K562 (cell line): ENCODE measurements at regions not wholly inside any gene's neighbourhood (a gene's known extent, or its start where the extent isn't known, plus 50 kb on each side); places are given as distances from the start of the nearest gene placed in this dataset.
A peak's percentile ranks its signal among the peaks of the same experiment; 100 is the strongest.

Experiments
- E2F4 ChIP-seq: sonication (generic); formaldehyde crosslinking; IDR thresholded peaks from 2 replicates; pipeline ENCODE4 v1.8.0; 2022; ENCODE audit warnings: mild to moderate bottlenecking, low read depth, missing genetic modification reagents
- FIP1L1 ChIP-seq: fragments of 200-400 bp; formaldehyde crosslinking; IDR thresholded peaks from 2 replicates; pipeline ENCODE4 v1.6.1; 2018; ENCODE audit warnings: mild to moderate bottlenecking, low read depth, low read length; ENCODE audit not compliant: poor library complexity, severe bottlenecking
- FOXJ3 ChIP-seq: sonication (generic); formaldehyde crosslinking; IDR thresholded peaks from 2 replicates; pipeline ENCODE4 v1.4.0; 2020; ENCODE audit warnings: mild to moderate bottlenecking, missing genetic modification reagents
- GABPA ChIP-seq: fragments of 200-800 bp; sonication (Bioruptor generic); conservative IDR thresholded peaks from 2 replicates; pipeline ENCODE4 v1.6.1; 2016; ENCODE audit warnings: low read depth, missing genetic modification characterization, missing compliant biosample characterization
- KLF13 ChIP-seq: fragments of 450-650 bp; IDR thresholded peaks from 2 replicates; pipeline ENCODE4 v1.6.1; 2016; ENCODE audit warnings: missing genetic modification characterization, low read depth, mild to moderate bottlenecking, missing compliant biosample characterization, moderate library complexity, borderline replicate concordance
- LEF1 ChIP-seq: fragments of 450-650 bp; IDR thresholded peaks from 2 replicates; pipeline ENCODE4 v1.6.1; 2016; ENCODE audit warnings: mild to moderate bottlenecking
- MCM5 ChIP-seq: fragments of 450-650 bp; IDR thresholded peaks from 2 replicates; pipeline ENCODE4 v1.6.1; 2016; ENCODE audit warnings: low read depth
- MLLT1 ChIP-seq, 2 experiments: fragments of 450-650 bp; IDR thresholded peaks; 2 replicates each; pipeline ENCODE4 v1.6.1; 2016
- NKRF ChIP-seq: fragments of 450-650 bp; IDR thresholded peaks from 2 replicates; pipeline ENCODE4 v1.6.1; 2016; ENCODE audit warnings: borderline replicate concordance
- PTBP1 ChIP-seq: fragments of 200-400 bp; formaldehyde crosslinking; IDR thresholded peaks from 2 replicates; pipeline ENCODE4 v1.6.1; 2017; ENCODE audit warnings: low read depth, low read length
- RCOR1 ChIP-seq, 2 experiments: IDR thresholded peaks; 2 replicates each; pipeline ENCODE4 v1.6.1; 2012; ENCODE audit warnings: low read depth in 2 of 2, low read length in 2 of 2, borderline replicate concordance in 1 of 2, improper control_type of control experiment in 1 of 2
- SLC30A9 ChIP-seq: fragments of 250-450 bp; sonication (Bioruptor Pico); IDR thresholded peaks from 2 replicates; pipeline ENCODE4 v1.8.0; 2022; ENCODE audit warnings: mild to moderate bottlenecking, moderate library complexity
- SRSF7 ChIP-seq: fragments of 200-400 bp; formaldehyde crosslinking; optimal IDR thresholded peaks from 2 replicates; pipeline ENCODE3; 2017; ENCODE audit warnings: mild to moderate bottlenecking, low read depth, low read length
- TAL1 ChIP-seq: fragments of 450-650 bp; IDR thresholded peaks from 2 replicates; pipeline ENCODE4 v1.6.1; 2016; ENCODE audit warnings: mild to moderate bottlenecking
- TGIF2 ChIP-seq: sonication (generic); formaldehyde crosslinking; IDR thresholded peaks from 2 replicates; pipeline ENCODE4 v1.8.1; 2022; ENCODE audit warnings: mild to moderate bottlenecking, missing genetic modification reagents, moderate library complexity
- THRA ChIP-seq: fragments of 450-650 bp; IDR thresholded peaks from 2 replicates; pipeline ENCODE4 v1.6.1; 2017; ENCODE audit warnings: mild to moderate bottlenecking, moderate library complexity
- ZNF12 ChIP-seq: sonication (generic); formaldehyde crosslinking; IDR thresholded peaks from 2 replicates; pipeline ENCODE4 v1.4.0; 2020; ENCODE audit warnings: mild to moderate bottlenecking, missing genetic modification reagents
- ZNF224 ChIP-seq: sonication (generic); formaldehyde crosslinking; IDR thresholded peaks from 2 replicates; pipeline ENCODE4 v1.8.0; 2022; ENCODE audit warnings: mild to moderate bottlenecking, missing genetic modification reagents
- ZNF583 ChIP-seq: fragments of 250-450 bp; sonication (Bioruptor Pico); IDR thresholded peaks from 2 replicates; pipeline ENCODE4 v1.4.0; 2020
- ZNF707 ChIP-seq: fragments of 250-450 bp; sonication (Bioruptor Pico); conservative IDR thresholded peaks from 2 replicates; pipeline ENCODE4 v1.8.0; 2022; ENCODE audit warnings: inconsistent platforms, mild to moderate bottlenecking, moderate library complexity
- ZNF740 ChIP-seq, 3 experiments: fragments of 200-800 bp in 1 of 3; sonication (Bioruptor generic) in 1 of 3; sonication (generic) in 1 of 3; formaldehyde crosslinking in 1 of 3; IDR thresholded peaks; 2 replicates each; pipeline versions ENCODE4 v1.6.1 to v1.8.0; 2016 to 2022; ENCODE audit warnings: mild to moderate bottlenecking in 2 of 3, missing compliant biosample characterization in 2 of 3, missing genetic modification characterization in 2 of 3, missing genetic modification reagents in 1 of 3
- ZNF79 ChIP-seq: fragments of 250-450 bp; sonication (Bioruptor Pico); IDR thresholded peaks from 2 replicates; pipeline ENCODE4 v1.4.0; 2020; ENCODE audit warnings: low read depth, mild to moderate bottlenecking, moderate library complexity

- TF ChIP-seq FIP1L1 (peak; percentile 44), ZNF707 (CRISPR knock-in tag) (no peak), TAL1 (peak; percentile 93), MLLT1 (IDR thresholded peaks at IDR 0.05) (peak; percentile 56 to 73), ZNF583 (CRISPR knock-in tag) (no peak), ZNF12 (CRISPR knock-in tag) (no peak), SLC30A9 (CRISPR knock-in tag) (no peak), MCM5 (no peak), ZNF224 (CRISPR knock-in tag) (no peak), ZNF740 (CRISPR knock-in tag; IDR thresholded peaks at IDR 0.05) (no peak), ZNF740 (tag; IDR thresholded peaks at IDR 0.05) (no peak), E2F4 (CRISPR knock-in tag) (no peak), GABPA (tag) (peak; percentile 55), SRSF7 (no peak), NKRF (no peak), TGIF2 (CRISPR knock-in tag) (no peak), FOXJ3 (CRISPR knock-in tag) (no peak), ZNF79 (CRISPR knock-in tag) (no peak), RCOR1 (IDR thresholded peaks at IDR 0.05; ENCODE audit: borderline replicate concordance in 1 of 2, low read depth in 2 of 2, low read length in 2 of 2) (no peak), PTBP1 (no peak), THRA (no peak), LEF1 (peak; percentile 76), KLF13 (tag) (no peak)
These were observed 74.8 kb upstream of the BCOR start (continued) for GRCh38 chrX:40172401-40173142.
